ENCODE measurements at regions not wholly inside any gene's neighbourhood (a gene's known extent, or its start where the extent isn't known, plus 50 kb on each side); places are given as distances from the start of the nearest gene placed in this dataset.

GRCh38 chr3:88433568-88433967, 283.8 kb downstream of the C3orf38 start:
- TF ChIP-seq CTCF (IDR thresholded peaks at IDR 0.05) (no peak), POLR2A (IDR thresholded peaks at IDR 0.05) (no peak)
